ENCODE measurements at regions not wholly inside any gene's neighbourhood (a gene's known extent, or its start where the extent isn't known, plus 50 kb on each side); places are given as distances from the start of the nearest gene placed in this dataset.

GRCh38 chr3:43921056-43921648 is 230.4 kb downstream of the ABHD5 start:
- H3K14ac ChIP-seq (replicated peaks; ENCODE audit: low read depth, low read length), result no peak overlapping the region
- H3K4me2 ChIP-seq (ENCODE audit: low read depth, low read length), result no peak overlapping the region
- ATAC-seq (ENCODE audit: low read depth) (no peak), DNase-seq (no peak)
- no peak overlapping the region for H4K91ac ChIP-seq (ENCODE audit: insufficient read depth, low read depth, low read length)
- no peaks in the 10 kb centered on the region for H3K36me3 ChIP-seq (ENCODE audit: control insufficient read depth, insufficient read depth, low read length)
- H3K4me1 ChIP-seq (ENCODE audit: control insufficient read depth, insufficient read depth, low read length), result no peaks in the 10 kb centered on the region
- dilution Hi-C loops (cut with HindIII; ENCODE audit: low sequenced_read_pairs, unreplicated experiment) (no loop called here), in situ Hi-C loops (cut with MboI; ENCODE audit: low sequenced_read_pairs) (no loop called here), intact Hi-C loops (cut with micrococcal nuclease) (no loop called here)
- H3K79me1 ChIP-seq (ENCODE audit: low read depth in 1 of 2, low read length in 2 of 2), result no peaks in the 10 kb centered on the region
- H2BK20ac ChIP-seq (ENCODE audit: low read depth, low read length), result no peak overlapping the region
- no peaks in the 10 kb centered on the region for H4K20me1 ChIP-seq (ENCODE audit: insufficient read depth, low read length)
- H2AFZ ChIP-seq (replicated peaks; ENCODE audit: low read length, poor library complexity), result no peak overlapping the region
- no peak overlapping the region for H2AK5ac ChIP-seq (ENCODE audit: low read depth, low read length)
- H3K4me3 ChIP-seq (ENCODE audit: insufficient read depth, low read depth, low read length), result no peak overlapping the region
- H3K4ac ChIP-seq (ENCODE audit: low read depth, low read length), result no peak overlapping the region
- no peak overlapping the region for H3K27ac ChIP-seq (ENCODE audit: insufficient read depth, low read length)
- no peak overlapping the region for H2BK5ac ChIP-seq (ENCODE audit: low read depth, low read length, poor library complexity, severe bottlenecking)
- no peak overlapping the region for H4K8ac ChIP-seq (ENCODE audit: low read depth in 2 of 2, low read length in 2 of 2)
- no peak overlapping the region for H2BK120ac ChIP-seq (ENCODE audit: low read depth, low read length)
- POLR2A ChIA-PET (ENCODE audit: unreplicated experiment), result no interaction called here
- H3K9me3 ChIP-seq (ENCODE audit: control insufficient read depth, insufficient read depth, low read length), result peaks cover 9% of the 10 kb centered on the region
- H2AK9ac ChIP-seq (replicated peaks; ENCODE audit: low read depth, low read length, poor library complexity), result no peak overlapping the region
- H3K9me1 ChIP-seq (ENCODE audit: insufficient read depth, low read length), result no peaks in the 10 kb centered on the region
- H3K23ac ChIP-seq (ENCODE audit: low read depth, low read length), result no peak overlapping the region
- no peak overlapping the region for H3K18ac ChIP-seq (ENCODE audit: low read depth, low read length)
- no peak overlapping the region for H2BK15ac ChIP-seq (ENCODE audit: low read depth, low read length)
- no peak for TF ChIP-seq POLR2A (IDR thresholded peaks at IDR 0.05; ENCODE audit: low read depth, low read length)
- no peak for TF ChIP-seq CTCF (conservative IDR thresholded peaks at IDR 0.05; ENCODE audit: low read depth, low read length)
- no peak for TF ChIP-seq RCOR1 (IDR thresholded peaks at IDR 0.05; ENCODE audit: insufficient replicate concordance, low read length)
- no peak for TF ChIP-seq ELK1 (IDR thresholded peaks at IDR 0.05; ENCODE audit: borderline replicate concordance, low read depth, low read length)
- no peak for TF ChIP-seq BHLHE40 (IDR thresholded peaks at IDR 0.05; ENCODE audit: low read depth, low read length)
- TF ChIP-seq, protein P1, sequence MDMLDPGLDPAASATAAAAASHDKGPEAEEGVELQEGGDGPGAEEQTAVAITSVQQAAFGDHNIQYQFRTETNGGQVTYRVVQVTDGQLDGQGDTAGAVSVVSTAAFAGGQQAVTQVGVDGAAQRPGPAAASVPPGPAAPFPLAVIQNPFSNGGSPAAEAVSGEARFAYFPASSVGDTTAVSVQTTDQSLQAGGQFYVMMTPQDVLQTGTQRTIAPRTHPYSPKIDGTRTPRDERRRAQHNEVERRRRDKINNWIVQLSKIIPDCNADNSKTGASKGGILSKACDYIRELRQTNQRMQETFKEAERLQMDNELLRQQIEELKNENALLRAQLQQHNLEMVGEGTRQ (IDR thresholded peaks at IDR 0.05; ENCODE audit: low read depth, low read length), result no peak
- no peak for TF ChIP-seq CEBPB (IDR thresholded peaks at IDR 0.05; ENCODE audit: low read depth, low read length)
- no peak for TF ChIP-seq MAZ (IDR thresholded peaks at IDR 0.05; ENCODE audit: borderline replicate concordance, low read depth, low read length)
- TF ChIP-seq FOS (IDR thresholded peaks at IDR 0.05; ENCODE audit: low read depth, low read length), result no peak
- no peak for TF ChIP-seq NFE2L2 (IDR thresholded peaks at IDR 0.05; ENCODE audit: low read depth, low read length)
- no peak for TF ChIP-seq SMC3 (IDR thresholded peaks at IDR 0.05; ENCODE audit: low read depth, low read length)
- TF ChIP-seq RFX5 (IDR thresholded peaks at IDR 0.05; ENCODE audit: low read depth, low read length), result no peak
- TF ChIP-seq MXI1 (IDR thresholded peaks at IDR 0.05; ENCODE audit: borderline replicate concordance, low read depth, low read length), result no peak
- no peak for TF ChIP-seq RAD21 (IDR thresholded peaks at IDR 0.05; ENCODE audit: low read length)
- TF ChIP-seq MAFK (IDR thresholded peaks at IDR 0.05; ENCODE audit: low read depth, low read length), result no peak
- WGBS, 2 experiments (ENCODE audit: extremely low coverage in 2 of 2, insufficient read length in 1 of 2), result no CpG with 5 or more reads among the region's 8 CpGs
- no peak overlapping the region for H4K5ac ChIP-seq (ENCODE audit: low read depth, low read length)
- H3K9ac ChIP-seq (ENCODE audit: low read depth, low read length), result no peak overlapping the region
- CTCF ChIA-PET, result no interaction called here
- H3K56ac ChIP-seq (ENCODE audit: extremely low read depth, insufficient read depth, low read length), result no peak overlapping the region
- H3K27me3 ChIP-seq (ENCODE audit: control insufficient read depth, insufficient read depth, low read length), result peaks cover 17% of the 10 kb centered on the region
- BruUV-seq (replicated peaks), result no TSS peak

All from IMR-90 (cell line).